ENCODE measurements at regions not wholly inside any gene's neighbourhood (a gene's known extent, or its start where the extent isn't known, plus 50 kb on each side); places are given as distances from the start of the nearest gene placed in this dataset.

DNA sequence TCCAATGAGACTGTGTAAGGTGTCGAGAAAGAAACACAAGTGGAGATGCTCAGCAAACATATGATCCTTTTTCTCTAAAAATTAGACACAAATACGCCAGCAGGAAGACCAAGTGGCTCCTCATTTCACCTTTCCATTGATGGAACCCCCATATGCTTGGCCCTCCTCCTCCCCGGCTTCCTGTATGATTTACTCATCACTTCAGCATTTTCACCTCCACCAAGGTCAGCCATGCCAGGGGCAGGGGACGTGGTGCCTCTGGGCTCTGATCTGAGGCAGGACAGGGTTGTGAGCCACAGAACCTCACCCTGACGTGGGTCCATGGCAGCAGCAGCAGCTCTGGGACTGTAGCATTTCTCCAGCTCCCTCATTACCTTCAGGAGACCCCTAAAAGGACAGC lies 116.8 kb upstream of the PFKP start:
- ChIA-PET POLR2A (ENCODE audit: low non-redundant PET) (no interaction called here), CTCF (no interaction called here)
- H3K27ac ChIP-seq, result peak overlapping the region; percentile 52
- no peak for DNase-seq (ENCODE audit: low spot score)
- TF ChIP-seq, protein P1, sequence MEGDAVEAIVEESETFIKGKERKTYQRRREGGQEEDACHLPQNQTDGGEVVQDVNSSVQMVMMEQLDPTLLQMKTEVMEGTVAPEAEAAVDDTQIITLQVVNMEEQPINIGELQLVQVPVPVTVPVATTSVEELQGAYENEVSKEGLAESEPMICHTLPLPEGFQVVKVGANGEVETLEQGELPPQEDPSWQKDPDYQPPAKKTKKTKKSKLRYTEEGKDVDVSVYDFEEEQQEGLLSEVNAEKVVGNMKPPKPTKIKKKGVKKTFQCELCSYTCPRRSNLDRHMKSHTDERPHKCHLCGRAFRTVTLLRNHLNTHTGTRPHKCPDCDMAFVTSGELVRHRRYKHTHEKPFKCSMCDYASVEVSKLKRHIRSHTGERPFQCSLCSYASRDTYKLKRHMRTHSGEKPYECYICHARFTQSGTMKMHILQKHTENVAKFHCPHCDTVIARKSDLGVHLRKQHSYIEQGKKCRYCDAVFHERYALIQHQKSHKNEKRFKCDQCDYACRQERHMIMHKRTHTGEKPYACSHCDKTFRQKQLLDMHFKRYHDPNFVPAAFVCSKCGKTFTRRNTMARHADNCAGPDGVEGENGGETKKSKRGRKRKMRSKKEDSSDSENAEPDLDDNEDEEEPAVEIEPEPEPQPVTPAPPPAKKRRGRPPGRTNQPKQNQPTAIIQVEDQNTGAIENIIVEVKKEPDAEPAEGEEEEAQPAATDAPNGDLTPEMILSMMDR (conservative IDR thresholded peaks at IDR 0.05; ENCODE audit: low read depth), result no peak

- TF ChIP-seq, protein P1 (conservative IDR thresholded peaks at IDR 0.05; ENCODE audit: low read depth), result no peak
- ChIA-PET CTCF (interaction anchor here (0.6 kb wide), 1 partner anchor 38 kb away, joined by 3 read pairs; no protein-coding TSS in a partner anchor), POLR2A (ENCODE audit: low non-redundant PET) (no interaction called here)
- peak overlapping the region; percentile 52 for H3K27ac ChIP-seq
- DNase-seq (ENCODE audit: low spot score), result peak; percentile 78
These were observed 117.4 kb upstream of the PFKP start for GRCh38 chr10:2949948-2950354.

- ChIA-PET CTCF (interaction anchor here (0.6 to 0.7 kb wide), 2 partner anchors 38 to 1652 kb away, joined by 3 read pairs; no protein-coding TSS in a partner anchor), POLR2A (ENCODE audit: low non-redundant PET) (no interaction called here)
- peak overlapping the region; percentile 52 for H3K27ac ChIP-seq
- no peak for DNase-seq (ENCODE audit: low spot score)
- TF ChIP-seq, protein P1 (conservative IDR thresholded peaks at IDR 0.05; ENCODE audit: low read depth), result no peak
These were observed 118.0 kb upstream of the PFKP start for GRCh38 chr10:2949221-2949947.

GRCh38 chr10:2948127-2948854 lies 119.1 kb upstream of the PFKP start:
- ChIA-PET CTCF (no interaction called here), POLR2A (ENCODE audit: low non-redundant PET) (no interaction called here)
- DNase-seq (ENCODE audit: low spot score), result no peak

GRCh38 chr10:2944788-2945187 lies 122.6 kb upstream of the PFKP start:
- ChIA-PET POLR2A (ENCODE audit: low non-redundant PET) (no interaction called here), CTCF (no interaction called here)
- TF ChIP-seq, protein P1 (conservative IDR thresholded peaks at IDR 0.05; ENCODE audit: low read depth), result no peak
- DNase-seq (ENCODE audit: low spot score), result no peak
- H3K27ac ChIP-seq, result no peak overlapping the region

More at GRCh38 chr10:2948127-2948854, 119.1 kb upstream of the PFKP start:
- TF ChIP-seq, protein P1 (conservative IDR thresholded peaks at IDR 0.05; ENCODE audit: low read depth), result no peak
- H3K27ac ChIP-seq, result no peak overlapping the region

DNA sequence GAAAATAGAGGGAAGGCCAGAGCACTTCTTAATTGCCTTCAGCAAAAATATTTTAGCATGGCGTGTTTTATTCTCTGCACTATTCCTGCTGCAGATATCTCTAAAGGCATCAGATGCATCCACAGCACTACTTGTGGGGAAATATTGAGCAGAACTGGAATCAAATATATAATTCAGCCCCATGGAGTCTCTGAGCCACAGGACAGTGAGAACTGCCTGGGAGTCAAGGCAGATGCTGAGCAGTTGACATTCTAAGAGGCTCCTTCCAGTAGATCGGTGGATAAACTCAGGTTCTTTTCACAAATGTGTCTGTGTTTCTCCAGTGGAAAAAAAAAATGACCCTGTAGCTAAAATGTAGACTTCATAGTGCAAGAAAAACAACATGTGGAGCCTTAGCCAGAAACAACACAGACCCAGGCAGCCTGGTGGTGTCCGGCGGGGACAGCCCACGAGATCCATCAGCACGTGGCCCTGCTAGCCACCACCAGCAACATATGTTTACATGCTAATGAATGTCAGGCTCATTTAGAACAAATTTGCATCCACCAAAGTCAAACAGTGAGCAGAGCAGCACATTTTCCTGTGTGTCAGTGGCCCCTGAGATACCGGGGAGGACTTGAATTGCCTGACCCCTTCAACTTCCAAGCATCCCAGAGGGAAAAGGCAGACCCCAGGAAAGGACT lies 123.3 kb upstream of the PFKP start:
- ChIA-PET POLR2A (ENCODE audit: low non-redundant PET) (no interaction called here), CTCF (no interaction called here)
- no peak for DNase-seq (ENCODE audit: low spot score)
- no peak overlapping the region for H3K27ac ChIP-seq
- TF ChIP-seq, protein P1 (conservative IDR thresholded peaks at IDR 0.05; ENCODE audit: low read depth), result no peak
